ENCODE measurements at regions not wholly inside any gene's neighbourhood (a gene's known extent, or its start where the extent isn't known, plus 50 kb on each side); places are given as distances from the start of the nearest gene placed in this dataset.
"Not testable (repeated sequence)": the region's sequence is repeated elsewhere in the genome, so short reads cannot be mapped to it uniquely, and the experiment has no call there.

- DNase-seq (ENCODE audit: low read depth), result no peak
These were observed 66.5 kb downstream of the DMP1 start for GRCh38 chr4:87716371-87717265.

GRCh38 chr4:87717276-87718031 lies 67.4 kb downstream of the DMP1 start:
- no peak for DNase-seq (ENCODE audit: low read depth)

- DNase-seq (ENCODE audit: low read depth), result no peak
These were observed 68.2 kb downstream of the DMP1 start for GRCh38 chr4:87718217-87718835.

GRCh38 chr4:87720094-87720691 lies 70.1 kb downstream of the DMP1 start:
- DNase-seq (ENCODE audit: low read depth), result no peak

GRCh38 chr4:87725287-87725686 lies 74.1 kb upstream of the IBSP start:
- not testable (repeated sequence) for DNase-seq (ENCODE audit: low read depth)

GRCh38 chr4:87732033-87732765 lies 67.2 kb upstream of the IBSP start:
- DNase-seq (ENCODE audit: low read depth), result peak; percentile 50

- no peak for DNase-seq (ENCODE audit: low read depth)
These were observed 65.3 kb upstream of the IBSP start for GRCh38 chr4:87734084-87734483.

- no peak for DNase-seq (ENCODE audit: low read depth)
These were observed 64.4 kb upstream of the IBSP start for GRCh38 chr4:87734936-87735335.

GRCh38 chr4:87738483-87738882 lies 60.9 kb upstream of the IBSP start:
- no peak for DNase-seq (ENCODE audit: low read depth)

- no peak for DNase-seq (ENCODE audit: low read depth)
These were observed 59.9 kb upstream of the IBSP start for GRCh38 chr4:87739494-87739893.

- no peak for DNase-seq (ENCODE audit: low read depth)
These were observed 54.1 kb upstream of the IBSP start for GRCh38 chr4:87745064-87745807.

GRCh38 chr4:87746001-87746400 lies 53.4 kb upstream of the IBSP start:
- no peak for DNase-seq (ENCODE audit: low read depth)

Measured in HS-5 (cell line).